HG03196 (cell line): ENCODE measurements at regions not wholly inside any gene's neighbourhood (a gene's known extent, or its start where the extent isn't known, plus 50 kb on each side); places are given as distances from the start of the nearest gene placed in this dataset.
"Not testable (repeated sequence)": the region's sequence is repeated elsewhere in the genome, so short reads cannot be mapped to it uniquely, and the experiment has no call there.

Experiments used
- ATAC-seq: cut with Tn5 transposase; IDR thresholded peaks from one replicate; pipeline ENCODE4 v1.9.1; 2021; ENCODE audit not compliant: unreplicated experiment

- no peak for ATAC-seq
Measured at GRCh38 chr3:101913168-101913567, 63.9 kb downstream of the NFKBIZ start.

GRCh38 chr3:101917761-101918160 is 68.4 kb downstream of the NFKBIZ start:
- ATAC-seq: not testable (repeated sequence)

GRCh38 chr3:101922151-101922725 is 72.9 kb downstream of the NFKBIZ start:
- ATAC-seq: not testable (repeated sequence)

GRCh38 chr3:101924621-101925020 is 75.3 kb downstream of the NFKBIZ start:
- not testable (repeated sequence) for ATAC-seq

- ATAC-seq: not testable (repeated sequence)
Measured at GRCh38 chr3:101925124-101925523, 75.8 kb downstream of the NFKBIZ start.

- ATAC-seq: no peak
Measured at GRCh38 chr3:101925564-101925963, 76.2 kb downstream of the NFKBIZ start.

GRCh38 chr3:101926594-101927105 is 77.3 kb downstream of the NFKBIZ start:
- no peak for ATAC-seq

- no peak for ATAC-seq
Measured at GRCh38 chr3:101928890-101929289, 79.6 kb downstream of the NFKBIZ start.

- ATAC-seq: no peak
Measured at GRCh38 chr3:101931081-101931480, 81.8 kb downstream of the NFKBIZ start.

GRCh38 chr3:101932326-101933068 is 83.2 kb downstream of the NFKBIZ start:
- no peak for ATAC-seq

GRCh38 chr3:101936419-101937356 is 87.4 kb downstream of the NFKBIZ start:
- ATAC-seq: peak; percentile 93

- peak; percentile 35 for ATAC-seq
Measured at GRCh38 chr3:101938262-101938847, 89.0 kb downstream of the NFKBIZ start.

- no peak for ATAC-seq
Measured at GRCh38 chr3:101939361-101940049, 90.2 kb downstream of the NFKBIZ start.

GRCh38 chr3:101940521-101941317 is 91.4 kb downstream of the NFKBIZ start:
- no peak for ATAC-seq

GRCh38 chr3:101941318-101942040 is 92.2 kb downstream of the NFKBIZ start:
- ATAC-seq: no peak

GRCh38 chr3:101942356-101942755 is 93.0 kb downstream of the NFKBIZ start:
- no peak for ATAC-seq

GRCh38 chr3:101943029-101943428 is 93.7 kb downstream of the NFKBIZ start:
- no peak for ATAC-seq

- no peak for ATAC-seq
Measured at GRCh38 chr3:101944308-101944707, 95.0 kb downstream of the NFKBIZ start.

- ATAC-seq: no peak
Measured at GRCh38 chr3:101945980-101946379, 96.7 kb downstream of the NFKBIZ start.
